Choroid plexus epithelial cell (primary cell): ENCODE measurements at regions not wholly inside any gene's neighbourhood (a gene's known extent, or its start where the extent isn't known, plus 50 kb on each side); places are given as distances from the start of the nearest gene placed in this dataset.

Experiments used
- DNase-seq: peaks from one replicate; pipeline ENCODE4 v3.0.0-alpha.2; 2010; ENCODE audit warnings: low read depth
- H3K4me3 ChIP-seq: 2 replicates; pipeline ENCODE4 v1.5.1; 2011; ENCODE audit warnings: low read depth, mild to moderate bottlenecking, control low read depth, low read length, moderate library complexity
- CTCF ChIP-seq: conservative IDR thresholded peaks from 2 replicates; pipeline ENCODE4 v1.5.1; 2011; ENCODE audit warnings: low read depth, mild to moderate bottlenecking, control low read depth, inconsistent platforms, low read length, moderate library complexity

GRCh38 chr14:38399652-38400051 lies 143.8 kb upstream of the CLEC14A start:
- TF ChIP-seq CTCF, result no peak
- DNase-seq, result no peak
- H3K4me3 ChIP-seq, result no peak overlapping the region

- no peak for DNase-seq
- H3K4me3 ChIP-seq, result no peak overlapping the region
- TF ChIP-seq CTCF, result no peak
These were observed 138.9 kb upstream of the CLEC14A start for GRCh38 chr14:38394767-38395166.

- no peak for TF ChIP-seq CTCF
- DNase-seq, result peak; percentile 45
- no peak overlapping the region for H3K4me3 ChIP-seq
These were observed 138.2 kb upstream of the CLEC14A start for GRCh38 chr14:38394064-38394463.

- no peak overlapping the region for H3K4me3 ChIP-seq
- peak; percentile 80 for DNase-seq
- no peak for TF ChIP-seq CTCF
These were observed 135.4 kb upstream of the CLEC14A start for GRCh38 chr14:38391334-38391733.

- H3K4me3 ChIP-seq, result no peak overlapping the region
- TF ChIP-seq CTCF, result no peak
- peak; percentile 43 for DNase-seq
These were observed 133.8 kb upstream of the CLEC14A start for GRCh38 chr14:38389681-38390080.

GRCh38 chr14:38387821-38388220 lies 131.9 kb upstream of the CLEC14A start:
- H3K4me3 ChIP-seq, result no peak overlapping the region
- no peak for TF ChIP-seq CTCF
- DNase-seq, result no peak

GRCh38 chr14:38385836-38386235 lies 129.9 kb upstream of the CLEC14A start:
- DNase-seq, result no peak
- TF ChIP-seq CTCF, result no peak

More at GRCh38 chr14:38385836-38386235, 129.9 kb upstream of the CLEC14A start:
- no peak overlapping the region for H3K4me3 ChIP-seq
